ENCODE measurements at regions not wholly inside any gene's neighbourhood (a gene's known extent, or its start where the extent isn't known, plus 50 kb on each side); places are given as distances from the start of the nearest gene placed in this dataset.

GRCh38 chrX:112946227-112946626, 105.6 kb upstream of the AMOT start:
- Histone ChIP-seq H3K4me1 (replicated peaks in 1 of 2; ENCODE audit: control insufficient read depth in 2 of 2, insufficient read depth in 2 of 2, low read length in 2 of 2) (no peaks in the 10 kb centered on the region), H3K36me3 (ENCODE audit: control insufficient read depth, insufficient read depth, low read length) (no peaks in the 10 kb centered on the region), H3K79me2 (ENCODE audit: control insufficient read depth, insufficient read depth, low read length) (no peaks in the 10 kb centered on the region), H3K27ac (ENCODE audit: extremely low read depth, low read depth, low read length) (no peak overlapping the region), H4K20me1 (replicated peaks; ENCODE audit: control insufficient read depth, insufficient read depth, low read length) (no peaks in the 10 kb centered on the region), H3K9me1 (ENCODE audit: control insufficient read depth, insufficient read depth, low read length) (no peaks in the 10 kb centered on the region), H3K9ac (ENCODE audit: insufficient read depth in 1 of 2, low read depth in 2 of 2, low read length in 2 of 2) (no peak overlapping the region), H3K4me2 (ENCODE audit: insufficient read depth, low read length) (no peak overlapping the region), H2AFZ (ENCODE audit: low read depth, low read length) (no peak overlapping the region), H3K9me3 (replicated peaks; ENCODE audit: control insufficient read depth, insufficient read depth, low read depth, low read length) (no peaks in the 10 kb centered on the region), H3K27me3 (ENCODE audit: control insufficient read depth in 2 of 2, insufficient read depth in 2 of 2, low read length in 2 of 2) (no peaks in the 10 kb centered on the region), H3K4me3 (no peak overlapping the region)
- ATAC-seq (no peak), FAIRE-seq (no peak), DNase-seq (ENCODE audit: extremely low read depth in 1 of 4, low spot score in 3 of 4) (no peak)
- CTCF ChIA-PET (ENCODE audit: low intra/inter-chr PET ratio): no interaction called here
- no TSS peak for BruUV-seq (replicated peaks)
- intact Hi-C loops (cut with micrococcal nuclease) (no loop called here), in situ Hi-C loops (cut with MboI) (no loop called here)
- POLR2A ChIA-PET: no interaction called here
- WGBS (ENCODE audit: insufficient coverage, low coverage, missing lambda C conversion rate): 0% methylated on average over 1 of the region's 1 CpG
- no peak for TF ChIP-seq ZNF133 (CRISPR knock-in tag; IDR thresholded peaks at IDR 0.05)
- no peak for TF ChIP-seq KDM2B (CRISPR knock-in tag; IDR thresholded peaks at IDR 0.05)
- TF ChIP-seq NRF1 (conservative IDR thresholded peaks at IDR 0.05 in 1 of 2, IDR thresholded peaks at IDR 0.05 in 1 of 2): no peak
- TF ChIP-seq SNIP1 (IDR thresholded peaks at IDR 0.05; ENCODE audit: low read depth): no peak
- TF ChIP-seq GABPA (tag; conservative IDR thresholded peaks at IDR 0.05; ENCODE audit: low read depth): no peak
- no peak for TF ChIP-seq HDGF (IDR thresholded peaks at IDR 0.05)
- no peak for TF ChIP-seq NR4A1 (CRISPR knock-in tag; IDR thresholded peaks at IDR 0.05)
- no peak for TF ChIP-seq NR4A1 (tag; IDR thresholded peaks at IDR 0.05)
- no peak for TF ChIP-seq NCOA6 (IDR thresholded peaks at IDR 0.05)
- no peak for TF ChIP-seq ZNF445 (CRISPR knock-in tag; IDR thresholded peaks at IDR 0.05; ENCODE audit: low read depth)
- no peak for TF ChIP-seq BHLHE40 (IDR thresholded peaks at IDR 0.05; ENCODE audit: low read length)
- no peak for TF ChIP-seq ZNF134 (CRISPR knock-in tag; conservative IDR thresholded peaks at IDR 0.05)
- no peak for TF ChIP-seq C11orf30 (IDR thresholded peaks at IDR 0.05; ENCODE audit: low read depth)
- no peak for TF ChIP-seq TAL1 (IDR thresholded peaks at IDR 0.05)
- TF ChIP-seq CHD2 (IDR thresholded peaks at IDR 0.05; ENCODE audit: low read depth, low read length): no peak
- no peak for TF ChIP-seq ZNF318 (IDR thresholded peaks at IDR 0.05; ENCODE audit: borderline replicate concordance in 1 of 2, low read depth in 1 of 2)
- TF ChIP-seq USF2 (CRISPR knock-in tag; IDR thresholded peaks at IDR 0.05): no peak
- TF ChIP-seq ZNF184 (CRISPR knock-in tag; IDR thresholded peaks at IDR 0.05): no peak
- TF ChIP-seq GTF2A2 (tag; IDR thresholded peaks at IDR 0.05): no peak

All from K562 (cell line).